Right atrium auricular region (tissue), 2 donors: ENCODE measurements at regions not wholly inside any gene's neighbourhood (a gene's known extent, or its start where the extent isn't known, plus 50 kb on each side); places are given as distances from the start of the nearest gene placed in this dataset.

Experiments used
- DNase-seq: peaks from one replicate; pipeline ENCODE4 v3.0.0-alpha.2; 2019; ENCODE audit warnings: low spot score
- H3K27ac ChIP-seq, 2 donors: fragments of 200-600 bp; sonication (generic); 1 replicate in 1 of 2; 2 replicates in 1 of 2; pipeline ENCODE4 v1.5.1; 2016 to 2019
- H3K27me3 ChIP-seq, 2 donors: fragments of 200-600 bp; sonication (generic); one replicate each; pipeline versions ENCODE4 v1.5.1 to v1.6.0; 2017 to 2019
- H3K36me3 ChIP-seq: fragments of 200-600 bp; sonication (generic); one replicate; pipeline ENCODE4 v1.5.1; 2016
- H3K4me1 ChIP-seq, 2 donors: fragments of 200-600 bp; sonication (generic); one replicate each; pipeline versions ENCODE4 v1.5.1 to v1.6.0; 2017 to 2019
- H3K4me3 ChIP-seq, 2 donors: fragments of 200-600 bp; sonication (generic); 1 replicate in 1 of 2; 2 replicates in 1 of 2; pipeline ENCODE4 v1.5.1; 2017 to 2019; ENCODE audit warnings: mild to moderate bottlenecking in 1 of 2, moderate library complexity in 1 of 2
- H3K9me3 ChIP-seq, 2 donors: fragments of 200-600 bp; sonication (generic); one replicate each; pipeline ENCODE4 v1.5.1; 2019
- CTCF ChIP-seq, 2 donors: fragments of 200-600 bp; sonication (generic); IDR thresholded peaks; one replicate each; pipeline ENCODE4 v1.5.1; 2019; ENCODE audit warnings: antibody characterized with exemption in 2 of 2

GRCh38 chr3:144362126-144362525 lies 390.5 kb downstream of the DIPK2A start:
- no peaks in the 10 kb centered on the region for H3K27me3 ChIP-seq
- no peak for DNase-seq
- H3K27ac ChIP-seq = no peak overlapping the region
- no peaks in the 10 kb centered on the region for H3K9me3 ChIP-seq
- no peaks in the 10 kb centered on the region for H3K36me3 ChIP-seq
- H3K4me1 ChIP-seq = no peaks in the 10 kb centered on the region
- no peak for TF ChIP-seq CTCF (IDR thresholded peaks at IDR 0.05)
- H3K4me3 ChIP-seq = no peak overlapping the region

GRCh38 chr3:144363856-144364255 lies 392.2 kb downstream of the DIPK2A start:
- Histone ChIP-seq H3K27ac (no peak overlapping the region), H3K27me3 (no peaks in the 10 kb centered on the region), H3K36me3 (no peaks in the 10 kb centered on the region), H3K4me3 (no peak overlapping the region), H3K9me3 (no peaks in the 10 kb centered on the region), H3K4me1 (no peaks in the 10 kb centered on the region)
- DNase-seq = no peak
- TF ChIP-seq CTCF (IDR thresholded peaks at IDR 0.05) = no peak

- Histone ChIP-seq H3K4me1 (no peaks in the 10 kb centered on the region), H3K36me3 (no peaks in the 10 kb centered on the region), H3K4me3 (no peak overlapping the region), H3K27ac (no peak overlapping the region), H3K9me3 (no peaks in the 10 kb centered on the region), H3K27me3 (no peaks in the 10 kb centered on the region)
- TF ChIP-seq CTCF (IDR thresholded peaks at IDR 0.05) = no peak
- DNase-seq = no peak
These were observed 393.1 kb downstream of the DIPK2A start for GRCh38 chr3:144364737-144365136.

DNA sequence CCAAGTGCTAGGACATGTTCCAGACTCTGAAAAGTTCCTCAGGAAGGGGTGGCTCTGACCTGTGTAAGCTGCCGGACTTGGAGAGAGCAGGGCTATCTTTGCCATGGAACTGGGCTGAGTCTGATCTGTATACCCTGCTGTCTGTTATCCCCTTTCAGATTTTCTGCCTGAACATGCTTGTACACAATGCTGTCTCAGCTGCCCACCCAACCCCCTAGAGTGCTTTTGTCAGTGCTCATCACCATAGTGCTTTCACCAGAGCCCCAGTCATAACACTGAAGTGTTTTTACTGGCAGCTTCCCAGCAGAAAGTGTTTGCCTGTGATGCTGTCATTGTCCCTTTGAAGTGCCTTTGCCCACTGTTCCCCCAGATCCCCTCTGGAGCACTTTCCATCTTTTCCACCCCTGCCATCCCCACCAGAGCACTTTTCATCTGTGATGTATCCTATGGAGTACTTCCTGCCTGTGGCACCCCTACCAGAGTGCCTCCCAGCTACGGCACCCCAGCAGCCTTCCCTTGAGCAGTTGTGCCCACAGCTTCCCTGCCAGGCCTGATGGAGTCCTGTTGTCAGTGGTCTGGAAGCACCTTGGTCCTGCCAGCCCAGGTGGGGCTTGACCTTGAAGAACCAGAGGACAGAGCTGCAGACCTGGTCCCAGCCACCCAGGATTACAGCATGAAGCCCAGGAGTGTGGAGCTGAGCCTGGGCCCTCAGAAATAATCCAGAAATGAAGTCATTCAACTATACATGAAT lies 397.7 kb downstream of the DIPK2A start:
- no peak for TF ChIP-seq CTCF (IDR thresholded peaks at IDR 0.05)
- Histone ChIP-seq H3K4me3 (no peak overlapping the region), H3K27me3 (no peaks in the 10 kb centered on the region), H3K9me3 (peaks cover 0 to 10% of the 10 kb centered on the region in 2 donors), H3K27ac (peak overlapping the region in 1 of 2 donors; percentile 40), H3K36me3 (no peaks in the 10 kb centered on the region), H3K4me1 (no peaks in the 10 kb centered on the region)
- DNase-seq = no peak

DNA sequence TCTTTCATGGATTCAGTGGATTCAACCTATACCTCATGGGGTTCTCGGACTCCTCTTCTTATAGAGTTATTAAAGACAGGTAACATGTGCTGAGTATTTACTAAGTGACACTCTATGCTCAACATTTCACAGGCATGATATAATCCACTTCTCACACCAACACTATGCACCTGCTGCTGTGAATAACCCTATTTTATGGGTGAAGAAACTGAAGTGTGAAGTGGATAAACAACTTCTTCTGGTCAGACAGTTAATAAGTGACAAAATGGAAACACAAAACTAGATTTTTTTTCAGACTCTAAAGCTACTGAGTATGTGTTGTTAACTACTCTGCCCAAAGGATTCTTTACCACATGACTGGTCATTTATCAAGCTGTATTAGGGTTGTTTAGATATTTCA lies 403.5 kb downstream of the DIPK2A start:
- DNase-seq = no peak
- no peak for TF ChIP-seq CTCF (IDR thresholded peaks at IDR 0.05)
- H3K9me3 ChIP-seq = peaks cover 0 to 14% of the 10 kb centered on the region in 2 donors
- H3K36me3 ChIP-seq = no peaks in the 10 kb centered on the region
- no peak overlapping the region for H3K27ac ChIP-seq
- H3K4me3 ChIP-seq = no peak overlapping the region
- H3K4me1 ChIP-seq = no peaks in the 10 kb centered on the region
- no peaks in the 10 kb centered on the region for H3K27me3 ChIP-seq

DNA sequence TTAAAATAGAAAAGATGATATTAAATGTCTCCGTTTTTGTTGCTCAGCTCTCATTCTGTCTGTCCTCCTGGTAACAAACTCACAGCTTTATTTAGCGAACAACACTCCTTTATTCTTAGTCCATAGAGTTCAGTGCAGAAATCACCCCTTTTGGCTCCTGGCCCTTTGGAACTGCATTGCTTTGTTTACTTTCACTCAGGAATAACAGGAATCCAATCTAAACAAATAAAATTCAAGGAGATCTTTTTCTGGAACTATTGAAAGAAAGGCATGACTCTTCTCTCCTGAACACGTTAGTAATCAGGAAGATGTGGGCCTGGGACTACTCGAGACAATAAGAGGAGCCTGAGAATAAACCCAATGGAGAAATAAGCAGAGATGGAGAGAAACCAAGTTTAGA lies 409.2 kb downstream of the DIPK2A start:
- Histone ChIP-seq H3K9me3 (peaks cover 0 to 4% of the 10 kb centered on the region in 2 donors), H3K36me3 (no peaks in the 10 kb centered on the region), H3K4me3 (no peak overlapping the region), H3K4me1 (no peaks in the 10 kb centered on the region), H3K27ac (no peak overlapping the region), H3K27me3 (no peaks in the 10 kb centered on the region)
- TF ChIP-seq CTCF (IDR thresholded peaks at IDR 0.05) = no peak
- no peak for DNase-seq
